H1 (cell line): ENCODE measurements at regions not wholly inside any gene's neighbourhood (a gene's known extent, or its start where the extent isn't known, plus 50 kb on each side); places are given as distances from the start of the nearest gene placed in this dataset.

Experiments used
- CTCF ChIA-PET: fragments of 300-600 bp; sonication (Branson Sonifier 250); formaldehyde crosslinking; loops from one replicate; lab custom pipeline; 2021; ENCODE audit not compliant: partially characterized antibody; lab: Charles Lee
- POLR2A ChIA-PET: fragments of 300-600 bp; sonication (Branson Sonifier 250); formaldehyde crosslinking; loops from one replicate; lab custom pipeline; 2021; ENCODE audit warnings: inconsistent platforms; ENCODE audit not compliant: partially characterized antibody; lab: Charles Lee
- DNase-seq, 2 experiments: peaks; one replicate each; pipeline versions ENCODE4 v3.0.0 to v3.0.0-alpha.2; 2010 to 2022; ENCODE audit warnings: low spot score in 2 of 2, low read depth in 1 of 2, mixed read lengths in 1 of 2
- FAIRE-seq: peaks from 2 replicates; lab custom pipeline; 2011; peaks lifted over from hg19 to GRCh38; lab: Jason Lieb, UNC
- H2AFZ ChIP-seq: 2 replicates; pipeline ENCODE4 v1.8.1; 2012; ENCODE audit warnings: low read length, inconsistent platforms
- H2AK5ac ChIP-seq: 2 replicates; pipeline ENCODE4 v1.6.1; 2013; ENCODE audit warnings: low read depth, low read length
- H2BK120ac ChIP-seq: replicated peaks from 2 replicates; pipeline ENCODE3; 2013; ENCODE audit warnings: low read depth, low read length, inconsistent platforms
- H2BK12ac ChIP-seq: 2 replicates; pipeline ENCODE4 v1.6.1; 2013; ENCODE audit warnings: low read depth, low read length
- H2BK15ac ChIP-seq: 2 replicates; pipeline ENCODE4 v1.6.1; 2013; ENCODE audit warnings: low read length
- H2BK20ac ChIP-seq: 2 replicates; pipeline ENCODE4 v1.6.1; 2013; ENCODE audit warnings: low read length
- H2BK5ac ChIP-seq: 2 replicates; pipeline ENCODE4 v1.6.1; 2013; ENCODE audit warnings: low read depth, low read length
- H3K14ac ChIP-seq: 2 replicates; pipeline ENCODE4 v1.6.1; 2013; ENCODE audit warnings: inconsistent platforms; ENCODE audit not compliant: insufficient read length
- H3K18ac ChIP-seq: 2 replicates; pipeline ENCODE4 v1.6.1; 2013; ENCODE audit warnings: low read length; ENCODE audit errors: extremely low read depth
- H3K23ac ChIP-seq: 2 replicates; pipeline ENCODE4 v1.6.1; 2013; ENCODE audit warnings: inconsistent platforms; ENCODE audit not compliant: insufficient read length
- H3K23me2 ChIP-seq: 2 replicates; pipeline ENCODE4 v1.6.1; 2013; ENCODE audit warnings: low read depth, low read length
- H3K27ac ChIP-seq: 2 replicates; pipeline ENCODE4 v1.6.1; 2011; ENCODE audit warnings: low read depth, low read length, inconsistent platforms
- H3K27me3 ChIP-seq, 4 experiments: replicated peaks in 1 of 4; 1 replicate in 1 of 4; 2 replicates in 3 of 4; pipeline versions ENCODE4 v1.6.1 to v1.8.1; 2011 to 2013; ENCODE audit warnings: low read length in 3 of 4, mild to moderate bottlenecking in 3 of 4, inconsistent platforms in 2 of 4, mixed read lengths in 2 of 4, moderate library complexity in 1 of 4; ENCODE audit not compliant: control insufficient read depth in 3 of 4, insufficient read depth in 3 of 4; ENCODE audit errors: extremely low read depth in 1 of 4
- H3K36me3 ChIP-seq, 4 experiments: 2 replicates each; pipeline versions ENCODE4 v1.6.1 to v1.8.1; 2011 to 2013; ENCODE audit warnings: mild to moderate bottlenecking in 4 of 4, low read length in 3 of 4, moderate library complexity in 2 of 4, control low read depth in 1 of 4, inconsistent platforms in 1 of 4; ENCODE audit not compliant: insufficient read depth in 4 of 4, control insufficient read depth in 2 of 4
- H3K4ac ChIP-seq: replicated peaks from 2 replicates; pipeline ENCODE3; 2013; ENCODE audit warnings: low read length, low read depth, mixed read lengths, inconsistent platforms; ENCODE audit not compliant: insufficient read length
- H3K4me1 ChIP-seq, 4 experiments: replicated peaks in 1 of 4; 1 replicate in 1 of 4; 2 replicates in 3 of 4; pipeline versions ENCODE4 v1.6.1 to v1.8.1; 2011 to 2013; ENCODE audit warnings: low read length in 3 of 4, inconsistent platforms in 2 of 4, mixed read lengths in 1 of 4; ENCODE audit not compliant: insufficient read depth in 4 of 4, control insufficient read depth in 3 of 4
- H3K4me2 ChIP-seq, 2 experiments: 2 replicates each; pipeline versions ENCODE4 v1.6.1 to v1.8.1; 2011 to 2013; ENCODE audit warnings: low read depth in 2 of 2, low read length in 2 of 2, control low read depth in 1 of 2, inconsistent platforms in 1 of 2, mild to moderate bottlenecking in 1 of 2; ENCODE audit not compliant: insufficient read depth in 1 of 2
- H3K4me3 ChIP-seq, 4 experiments: fragments of 200-600, 300-600 bp in 1 of 4; sonication (generic), shearing (Covaris generic), sonication (Bioruptor Twin) in 1 of 4; 2 replicates each; pipeline versions ENCODE4 v1.5.1 to v1.8.1; 2011 to 2016; ENCODE audit warnings: low read length in 4 of 4, low read depth in 3 of 4, control low read depth in 2 of 4, inconsistent platforms in 2 of 4, mild to moderate bottlenecking in 2 of 4, mixed read lengths in 1 of 4, moderate library complexity in 1 of 4; ENCODE audit not compliant: insufficient read depth in 2 of 4; ENCODE audit errors: extremely low read depth in 1 of 4
- H3K56ac ChIP-seq: replicated peaks from 2 replicates; pipeline ENCODE3; 2013; ENCODE audit warnings: low read depth, mild to moderate bottlenecking, mixed read lengths, low read length, inconsistent platforms; ENCODE audit not compliant: insufficient read length
- H3K79me1 ChIP-seq: 2 replicates; pipeline ENCODE4 v1.6.1; 2013; ENCODE audit warnings: low read depth, low read length, control low read depth
- H3K79me2 ChIP-seq, 2 experiments: 2 replicates each; pipeline versions ENCODE4 v1.6.1 to v1.8.1; 2012 to 2013; ENCODE audit warnings: low read length in 2 of 2, mild to moderate bottlenecking in 2 of 2, inconsistent platforms in 1 of 2; ENCODE audit not compliant: insufficient read depth in 2 of 2, control insufficient read depth in 1 of 2
- H3K9ac ChIP-seq, 4 experiments: replicated peaks in 1 of 4; 1 replicate in 1 of 4; 2 replicates in 3 of 4; pipeline versions ENCODE4 v1.6.1 to v1.8.1; 2011 to 2013; ENCODE audit warnings: low read depth in 3 of 4, low read length in 3 of 4, control low read depth in 2 of 4, mild to moderate bottlenecking in 2 of 4, moderate library complexity in 2 of 4, inconsistent platforms in 1 of 4; ENCODE audit errors: extremely low read depth in 1 of 4
- H3K9me3 ChIP-seq, 2 experiments: 2 replicates each; pipeline versions ENCODE4 v1.6.1 to v1.8.1; 2012 to 2013; ENCODE audit warnings: mild to moderate bottlenecking in 2 of 2, moderate library complexity in 2 of 2, control low read depth in 1 of 2, inconsistent platforms in 1 of 2, low read depth in 1 of 2, low read length in 1 of 2, mixed read lengths in 1 of 2; ENCODE audit not compliant: insufficient read depth in 2 of 2
- H4K20me1 ChIP-seq, 2 experiments: replicated peaks in 1 of 2; 2 replicates each; pipeline versions ENCODE3 to v1.8.1; 2011 to 2013; ENCODE audit warnings: inconsistent platforms in 2 of 2, low read length in 2 of 2, mild to moderate bottlenecking in 1 of 2; ENCODE audit not compliant: insufficient read depth in 2 of 2, control insufficient read depth in 1 of 2
- H4K5ac ChIP-seq: 2 replicates; pipeline ENCODE4 v1.6.1; 2013; ENCODE audit warnings: low read length, low read depth, mixed read lengths, inconsistent platforms; ENCODE audit not compliant: insufficient read length
- H4K8ac ChIP-seq: 2 replicates; pipeline ENCODE4 v1.8.0; 2013; ENCODE audit warnings: mild to moderate bottlenecking, moderate library complexity, low read length, inconsistent platforms; ENCODE audit not compliant: insufficient read depth; ENCODE audit errors: extremely low read depth
- H4K91ac ChIP-seq: replicated peaks from 2 replicates; pipeline ENCODE3; 2013; ENCODE audit warnings: low read length, mixed read lengths, inconsistent platforms; ENCODE audit not compliant: insufficient read length
- ASH2L ChIP-seq: fragments of 200-600, 300-600 bp; sonication (generic); IDR thresholded peaks from one replicate; pipeline ENCODE4 v1.7.1; 2017; ENCODE audit warnings: low read length
- EZH2 ChIP-seq: fragments of 200-600 bp; sonication (generic); IDR thresholded peaks from 2 replicates; pipeline ENCODE4 v1.7.1; 2012; ENCODE audit warnings: low read depth, mild to moderate bottlenecking, moderate library complexity, low read length, inconsistent platforms; ENCODE audit not compliant: severe bottlenecking
- FOSL1 ChIP-seq: IDR thresholded peaks from 2 replicates; pipeline ENCODE4 v1.6.1; 2011; ENCODE audit warnings: mild to moderate bottlenecking, low read depth, low read length, moderate library complexity; ENCODE audit not compliant: insufficient read depth
- KDM4A ChIP-seq: IDR thresholded peaks from one replicate; pipeline ENCODE4 v1.7.1; 2012; ENCODE audit warnings: low read depth, mild to moderate bottlenecking, moderate library complexity, low read length, inconsistent platforms; ENCODE audit not compliant: severe bottlenecking
- KDM5A ChIP-seq: fragments of 200-600 bp; IDR thresholded peaks from 2 replicates; pipeline ENCODE4 v1.7.1; 2012; ENCODE audit warnings: mild to moderate bottlenecking, low read length, inconsistent platforms, mixed read lengths
- NRF1 ChIP-seq: IDR thresholded peaks from 2 replicates; pipeline ENCODE4 v1.6.1; 2011; ENCODE audit warnings: mild to moderate bottlenecking, low read depth, low read length, improper control_type of control experiment
- SIRT6 ChIP-seq: IDR thresholded peaks from one replicate; pipeline ENCODE4 v1.7.1; 2012; ENCODE audit warnings: low read length, inconsistent platforms
- SP2 ChIP-seq: IDR thresholded peaks from 2 replicates; pipeline ENCODE4 v1.6.1; 2012; ENCODE audit warnings: mild to moderate bottlenecking, low read length, inconsistent platforms
- SUZ12 ChIP-seq: fragments of 200-600 bp; sonication (generic); IDR thresholded peaks from 2 replicates; pipeline ENCODE4 v1.6.1; 2012; ENCODE audit warnings: mild to moderate bottlenecking, inconsistent platforms, low read length, moderate library complexity, mixed read lengths
- TAF1 ChIP-seq: IDR thresholded peaks from 2 replicates; pipeline ENCODE4 v1.6.1; 2011; ENCODE audit warnings: mild to moderate bottlenecking, low read depth, low read length
- TEAD4 ChIP-seq: IDR thresholded peaks from 2 replicates; pipeline ENCODE4 v1.6.1; 2012; ENCODE audit warnings: low read depth, low read length, inconsistent platforms, mixed read lengths
- WGBS, 2 experiments: shearing (Covaris generic) in 1 of 2; methylation state at CpG; one replicate each; pipeline versions ENCODE4 v1.1.6 to v1.1.7; 2013 to 2015; ENCODE audit warnings: low lambda C conversion rate in 2 of 2, mixed read lengths in 2 of 2, inconsistent platforms in 1 of 2, low coverage in 1 of 2, missing lambda C conversion rate in 1 of 2; ENCODE audit not compliant: insufficient replicate concordance in 2 of 2, insufficient coverage in 1 of 2, insufficient read length in 1 of 2; ENCODE audit errors: extremely low coverage in 1 of 2, missing lambda C conversion rate in 1 of 2; 5-methylcytosine and 5-hydroxymethylcytosine counted together
- TF ChIP-seq, protein P1 (sequence below): IDR thresholded peaks from 2 replicates; pipeline ENCODE4 v1.6.1; 2011; ENCODE audit warnings: low read length, improper control_type of control experiment
- TF ChIP-seq, protein P2 (sequence below): IDR thresholded peaks from 2 replicates; pipeline ENCODE4 v1.6.1; 2012; ENCODE audit warnings: inconsistent platforms

DNA sequence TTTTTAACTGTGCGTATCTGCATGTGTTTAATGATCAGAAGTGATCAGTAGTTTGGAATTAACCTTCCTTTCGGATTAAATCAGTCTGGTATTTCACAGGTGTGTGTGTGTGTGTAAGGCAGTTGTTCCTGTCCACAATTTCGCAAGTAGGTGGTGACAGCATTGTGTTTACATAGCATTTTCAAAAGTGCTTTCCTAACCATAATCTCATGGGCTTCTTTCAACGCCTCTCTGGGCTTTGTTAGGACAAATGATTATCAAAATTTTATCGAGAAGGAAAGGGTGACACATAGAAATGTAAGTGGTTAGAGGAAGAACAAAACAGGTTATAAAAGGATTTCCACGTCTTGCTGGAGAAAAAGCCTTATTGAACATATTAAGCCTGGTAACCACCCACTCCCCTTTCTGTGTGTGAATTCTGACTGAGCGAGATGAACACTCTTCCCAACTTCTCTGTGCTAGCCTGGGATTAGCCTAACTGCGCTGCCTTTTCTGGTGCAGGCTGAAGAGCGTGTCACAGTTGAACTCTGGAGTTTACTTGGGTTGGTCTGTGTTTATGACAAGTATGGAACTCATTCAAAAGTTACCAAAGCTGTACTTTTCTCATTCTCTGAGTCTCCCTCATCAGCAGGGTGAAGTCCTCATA is 292.3 kb upstream of the PITRM1 start:
- DNase-seq (no peak), FAIRE-seq (no peak)
- no peak overlapping the region for H2AK5ac ChIP-seq
- no peak overlapping the region for H3K27ac ChIP-seq
- H3K56ac ChIP-seq = no peak overlapping the region
- no peak overlapping the region for H2BK20ac ChIP-seq
- POLR2A ChIA-PET = no interaction called here
- no peaks in the 10 kb centered on the region for H3K79me1 ChIP-seq
- H3K4me3 ChIP-seq = no peak overlapping the region
- no peak overlapping the region for H2BK5ac ChIP-seq
- no peaks in the 10 kb centered on the region for H3K79me2 ChIP-seq
- H3K23me2 ChIP-seq = no peaks in the 10 kb centered on the region
- 96% methylated on average over 9 of the region's 9 CpGs; no CpG with 5 or more reads in 1 of the 2 experiments for WGBS, 2 experiments
- no peak overlapping the region for H3K23ac ChIP-seq
- no peaks in the 10 kb centered on the region for H4K20me1 ChIP-seq
- no peak overlapping the region for H3K14ac ChIP-seq
- no peak overlapping the region for H3K9ac ChIP-seq
- H3K4me1 ChIP-seq = peaks cover 0 to 4% (median 2%) of the 10 kb centered on the region in 4 experiments; a peak in 3 of 7 replicates
- H3K36me3 ChIP-seq = no peaks in the 10 kb centered on the region
- no peaks in the 10 kb centered on the region for H3K27me3 ChIP-seq
- H3K4ac ChIP-seq = no peak overlapping the region
- no peak overlapping the region for H4K8ac ChIP-seq
- no peaks in the 10 kb centered on the region for H3K9me3 ChIP-seq
- no peak overlapping the region for H3K4me2 ChIP-seq
- no peak overlapping the region for H4K91ac ChIP-seq
- CTCF ChIA-PET = interaction anchor here (0.9 to 1.3 kb wide), 2 partner anchors 35 to 47 kb away, joined by 3 to 4 read pairs; no protein-coding TSS in a partner anchor
- no peak overlapping the region for H4K5ac ChIP-seq
- H3K18ac ChIP-seq = no peak overlapping the region
- no peak overlapping the region for H2BK15ac ChIP-seq
- no peak overlapping the region for H2BK120ac ChIP-seq
- H2AFZ ChIP-seq = no peak overlapping the region
- H2BK12ac ChIP-seq = no peak overlapping the region
- TF ChIP-seq EZH2 (no peak), SP2 (no peak), SIRT6 (no peak), ASH2L (no peak), FOSL1 (no peak), NRF1 (no peak), SUZ12 (no peak), KDM5A (no peak), TEAD4 (no peak), TAF1 (no peak), KDM4A (no peak)
- TF ChIP-seq, protein P1, sequence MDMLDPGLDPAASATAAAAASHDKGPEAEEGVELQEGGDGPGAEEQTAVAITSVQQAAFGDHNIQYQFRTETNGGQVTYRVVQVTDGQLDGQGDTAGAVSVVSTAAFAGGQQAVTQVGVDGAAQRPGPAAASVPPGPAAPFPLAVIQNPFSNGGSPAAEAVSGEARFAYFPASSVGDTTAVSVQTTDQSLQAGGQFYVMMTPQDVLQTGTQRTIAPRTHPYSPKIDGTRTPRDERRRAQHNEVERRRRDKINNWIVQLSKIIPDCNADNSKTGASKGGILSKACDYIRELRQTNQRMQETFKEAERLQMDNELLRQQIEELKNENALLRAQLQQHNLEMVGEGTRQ = no peak
- TF ChIP-seq, protein P2, sequence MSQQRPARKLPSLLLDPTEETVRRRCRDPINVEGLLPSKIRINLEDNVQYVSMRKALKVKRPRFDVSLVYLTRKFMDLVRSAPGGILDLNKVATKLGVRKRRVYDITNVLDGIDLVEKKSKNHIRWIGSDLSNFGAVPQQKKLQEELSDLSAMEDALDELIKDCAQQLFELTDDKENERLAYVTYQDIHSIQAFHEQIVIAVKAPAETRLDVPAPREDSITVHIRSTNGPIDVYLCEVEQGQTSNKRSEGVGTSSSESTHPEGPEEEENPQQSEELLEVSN = no peak
